ENCODE measurements at regions not wholly inside any gene's neighbourhood (a gene's known extent, or its start where the extent isn't known, plus 50 kb on each side); places are given as distances from the start of the nearest gene placed in this dataset.

DNA sequence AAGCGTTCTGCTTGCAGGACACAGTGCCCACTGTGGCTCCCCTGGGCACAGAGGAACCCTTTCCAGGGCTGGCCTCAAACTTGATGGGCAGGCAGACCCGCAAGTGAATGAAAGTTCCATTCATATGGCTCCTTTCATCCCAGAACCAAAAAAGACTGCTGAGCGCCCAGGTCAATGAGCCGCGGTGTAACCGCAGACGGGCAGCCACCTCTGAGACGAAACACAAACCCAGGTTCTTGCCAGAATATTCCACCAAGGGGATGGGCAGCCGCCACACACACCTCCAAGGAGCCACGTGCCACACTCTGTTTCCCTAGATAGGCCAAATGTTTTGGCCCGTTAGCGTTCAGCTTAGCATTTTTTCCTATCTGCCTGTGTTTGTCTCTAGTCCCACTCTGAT lies 82.8 kb upstream of the IGF1R start:
- H3K9me3 ChIP-seq (ENCODE audit: control insufficient read depth, low read length): no peaks in the 10 kb centered on the region
- intact Hi-C loops (cut with DNase I): no loop called here
- 65 to 80% methylated on average over 12 of the region's 12 CpGs for WGBS, 2 donors
- ATAC-seq (ENCODE audit: low FRiP score) (no peak), DNase-seq (no peak)
- H3K4me1 ChIP-seq (ENCODE audit: control insufficient read depth in 1 of 2, insufficient read depth in 2 of 2, low read length in 2 of 2): no peaks in the 10 kb centered on the region
- no peak overlapping the region for H3K4me3 ChIP-seq (ENCODE audit: low read length in 2 of 2)
- no peak overlapping the region for H3K27ac ChIP-seq (ENCODE audit: low read depth in 1 of 2, low read length in 2 of 2)
- no peaks in the 10 kb centered on the region for H3K36me3 ChIP-seq (ENCODE audit: control insufficient read depth in 1 of 2, insufficient read depth in 2 of 2, low read length in 1 of 2)
- no peaks in the 10 kb centered on the region for H3K27me3 ChIP-seq (ENCODE audit: control insufficient read depth in 1 of 2, insufficient read depth in 2 of 2, low read length in 1 of 2)

DNA sequence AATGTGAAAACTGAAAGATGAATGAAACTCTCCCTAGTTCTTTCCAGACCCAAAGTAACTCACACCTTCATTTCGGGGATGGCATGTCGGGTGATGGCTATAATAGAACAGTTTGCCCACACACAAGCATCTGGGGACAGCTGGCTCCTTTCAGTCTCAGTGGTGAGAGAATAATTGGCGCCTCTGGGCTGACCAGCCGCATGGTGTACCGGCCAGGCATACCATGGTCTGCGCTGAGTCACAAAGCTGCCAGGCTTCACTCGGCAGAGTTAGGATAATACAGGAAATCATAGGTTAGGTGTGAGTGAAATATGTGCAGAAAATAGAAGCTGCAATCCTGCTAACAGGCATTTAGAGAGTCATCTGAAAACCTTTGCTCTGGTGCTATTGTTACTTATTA lies 80.4 kb upstream of the IGF1R start:
- ATAC-seq (ENCODE audit: low FRiP score) (no peak), DNase-seq (no peak)
- Histone ChIP-seq H3K27me3 (ENCODE audit: control insufficient read depth in 1 of 2, insufficient read depth in 2 of 2, low read length in 1 of 2) (no peaks in the 10 kb centered on the region), H3K27ac (ENCODE audit: low read depth in 1 of 2, low read length in 2 of 2) (no peak overlapping the region), H3K9me3 (ENCODE audit: control insufficient read depth, low read length) (no peaks in the 10 kb centered on the region), H3K4me1 (ENCODE audit: control insufficient read depth in 1 of 2, insufficient read depth in 2 of 2, low read length in 2 of 2) (no peaks in the 10 kb centered on the region), H3K4me3 (ENCODE audit: low read length in 2 of 2) (no peak overlapping the region), H3K36me3 (ENCODE audit: control insufficient read depth in 1 of 2, insufficient read depth in 2 of 2, low read length in 1 of 2) (no peaks in the 10 kb centered on the region)
- intact Hi-C loops (cut with DNase I): no loop called here
- 59 to 72% methylated on average over 7 of the region's 7 CpGs for WGBS, 2 donors

DNA sequence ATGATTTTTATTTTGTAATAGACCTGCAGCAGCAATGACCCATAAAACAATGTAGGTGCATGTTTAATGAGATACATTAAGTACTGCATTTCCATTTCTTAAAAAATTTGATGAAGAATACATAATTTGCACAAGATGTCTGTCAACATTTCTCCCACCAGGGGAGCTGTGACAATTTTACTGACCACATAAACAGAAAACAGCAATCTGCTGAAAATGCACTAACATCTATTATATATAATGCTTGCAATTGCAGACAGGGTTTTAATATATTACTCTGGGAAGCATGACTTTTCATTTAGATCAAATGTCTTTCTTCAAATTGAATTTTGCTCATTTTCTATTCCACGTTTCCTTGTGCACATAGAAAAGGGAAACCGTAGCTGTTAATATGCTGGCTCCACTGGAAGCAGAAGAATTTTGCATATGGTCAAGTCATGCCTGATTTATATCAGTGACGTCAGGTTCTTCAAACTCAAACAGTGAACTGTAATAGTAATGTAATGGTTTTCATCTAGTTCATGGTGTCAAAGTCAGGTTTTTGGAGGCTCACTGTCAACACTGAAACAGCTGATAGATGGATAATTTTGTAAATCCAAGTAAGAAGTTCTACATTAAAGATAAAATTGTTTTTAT lies 79.8 kb upstream of the IGF1R start:
- H3K9me3 ChIP-seq (ENCODE audit: control insufficient read depth, low read length): no peaks in the 10 kb centered on the region
- no peak overlapping the region for H3K4me3 ChIP-seq (ENCODE audit: low read length in 2 of 2)
- 41 to 44% methylated on average over 3 of the region's 3 CpGs for WGBS, 2 donors
- intact Hi-C loops (cut with DNase I): no loop called here
- no peak for ATAC-seq (ENCODE audit: low FRiP score)
- no peaks in the 10 kb centered on the region for H3K4me1 ChIP-seq (ENCODE audit: control insufficient read depth in 1 of 2, insufficient read depth in 2 of 2, low read length in 2 of 2)
- no peaks in the 10 kb centered on the region for H3K27me3 ChIP-seq (ENCODE audit: control insufficient read depth in 1 of 2, insufficient read depth in 2 of 2, low read length in 1 of 2)
- no peaks in the 10 kb centered on the region for H3K36me3 ChIP-seq (ENCODE audit: control insufficient read depth in 1 of 2, insufficient read depth in 2 of 2, low read length in 1 of 2)
- H3K27ac ChIP-seq (ENCODE audit: low read depth in 1 of 2, low read length in 2 of 2): no peak overlapping the region
- no peak for DNase-seq

DNA sequence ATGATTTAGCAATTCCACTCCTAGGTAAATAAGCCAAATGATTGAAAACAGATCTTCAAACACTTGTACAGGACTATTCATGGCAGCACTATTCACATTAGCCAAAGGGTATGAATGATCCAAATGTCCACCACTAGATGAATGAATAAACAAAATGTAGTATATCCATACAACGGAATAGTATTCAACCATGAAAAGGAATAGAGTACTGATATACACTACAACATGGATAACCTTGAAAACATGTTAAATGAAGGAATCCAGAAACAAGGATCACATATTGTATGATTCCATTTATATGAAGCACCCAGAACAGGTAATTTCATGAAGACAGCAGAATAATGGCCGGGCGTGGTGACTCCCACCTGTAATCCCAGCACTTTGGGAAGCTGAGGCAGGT lies 78.2 kb upstream of the IGF1R start:
- DNase-seq (no peak), ATAC-seq (ENCODE audit: low FRiP score) (no peak)
- Histone ChIP-seq H3K9me3 (ENCODE audit: control insufficient read depth, low read length) (no peaks in the 10 kb centered on the region), H3K27me3 (ENCODE audit: control insufficient read depth in 1 of 2, insufficient read depth in 2 of 2, low read length in 1 of 2) (no peaks in the 10 kb centered on the region), H3K36me3 (ENCODE audit: control insufficient read depth in 1 of 2, insufficient read depth in 2 of 2, low read length in 1 of 2) (no peaks in the 10 kb centered on the region), H3K4me3 (ENCODE audit: low read length in 2 of 2) (no peak overlapping the region), H3K4me1 (ENCODE audit: control insufficient read depth in 1 of 2, insufficient read depth in 2 of 2, low read length in 2 of 2) (no peaks in the 10 kb centered on the region), H3K27ac (ENCODE audit: low read depth in 1 of 2, low read length in 2 of 2) (no peak overlapping the region)
- intact Hi-C loops (cut with DNase I): no loop called here
- 98% methylated on average over 3 of the region's 3 CpGs for WGBS, 2 donors

DNA sequence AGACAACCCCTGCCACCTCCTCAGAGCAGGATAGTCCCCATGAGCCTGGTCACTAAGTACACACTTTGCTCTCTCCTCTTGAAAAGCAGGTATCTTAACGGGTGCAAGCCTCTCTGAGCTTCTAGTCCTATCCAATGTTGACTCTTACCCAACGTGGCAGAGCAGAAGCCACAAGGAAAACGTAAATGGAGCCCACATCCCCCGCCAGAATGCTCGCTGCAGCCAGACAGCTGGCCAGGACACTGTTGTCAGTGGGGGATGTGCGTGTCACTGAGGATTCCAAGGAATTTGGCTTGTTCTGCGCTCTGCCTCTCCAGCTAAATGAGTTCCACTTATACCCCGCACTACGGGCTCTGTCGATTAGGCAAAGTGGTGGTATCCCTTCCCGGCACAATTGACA lies 67.8 kb upstream of the IGF1R start:
- Histone ChIP-seq H3K27me3 (ENCODE audit: control insufficient read depth in 1 of 2, insufficient read depth in 2 of 2, low read length in 1 of 2) (peaks cover 0 to 1% of the 10 kb centered on the region in 2 donors), H3K9me3 (ENCODE audit: control insufficient read depth, low read length) (peaks cover 1% of the 10 kb centered on the region), H3K36me3 (ENCODE audit: control insufficient read depth in 1 of 2, insufficient read depth in 2 of 2, low read length in 1 of 2) (no peaks in the 10 kb centered on the region), H3K4me3 (ENCODE audit: low read length in 2 of 2) (no peak overlapping the region), H3K4me1 (ENCODE audit: control insufficient read depth in 1 of 2, insufficient read depth in 2 of 2, low read length in 2 of 2) (no peaks in the 10 kb centered on the region), H3K27ac (ENCODE audit: low read depth in 1 of 2, low read length in 2 of 2) (no peak overlapping the region)
- intact Hi-C loops (cut with DNase I): loop anchor here in 1 of 2 donors (10.0 kb wide), 1 partner anchor 64 kb away; the partner anchor contains the start of gene IGF1R
- ATAC-seq (ENCODE audit: low FRiP score) (no peak), DNase-seq (no peak)
- 5 to 14% methylated on average over 11 of the region's 11 CpGs for WGBS, 2 donors

DNA sequence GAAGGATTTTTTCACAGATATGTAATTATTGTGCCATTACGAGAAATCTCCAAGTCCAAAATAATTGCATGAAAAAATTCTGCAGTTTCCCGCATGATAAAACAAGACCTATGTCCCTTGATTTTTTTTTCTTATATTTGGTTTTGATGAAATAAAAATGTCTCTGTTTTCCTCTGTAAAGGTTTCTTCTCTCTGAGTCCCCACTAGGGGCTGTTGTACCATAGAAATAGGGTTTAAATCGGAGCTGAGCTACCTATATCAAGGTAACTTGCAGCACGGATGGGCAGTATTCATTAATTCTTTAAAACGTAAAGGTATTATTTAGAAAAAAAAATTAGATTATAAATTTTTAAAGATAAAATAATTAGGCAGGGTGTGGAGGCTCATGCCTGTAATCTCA lies 66.6 kb upstream of the IGF1R start:
- DNase-seq: no peak
- H3K27ac ChIP-seq (ENCODE audit: low read depth in 1 of 2, low read length in 2 of 2): no peak overlapping the region
- whole genome bisulfite sequencing, 2 donors: 59 to 61% methylated on average over 5 of the region's 5 CpGs
- H3K36me3 ChIP-seq (ENCODE audit: control insufficient read depth in 1 of 2, insufficient read depth in 2 of 2, low read length in 1 of 2): no peaks in the 10 kb centered on the region
- intact Hi-C loops (cut with DNase I): loop anchor here in 1 of 2 donors (10.0 kb wide), 1 partner anchor 63 kb away; the partner anchor contains the start of gene IGF1R
- H3K4me3 ChIP-seq (ENCODE audit: low read length in 2 of 2): no peak overlapping the region
- ATAC-seq (ENCODE audit: low FRiP score): no peak
- peaks cover 0 to 1% of the 10 kb centered on the region in 2 donors for H3K27me3 ChIP-seq (ENCODE audit: control insufficient read depth in 1 of 2, insufficient read depth in 2 of 2, low read length in 1 of 2)
- peaks cover 1% of the 10 kb centered on the region for H3K9me3 ChIP-seq (ENCODE audit: control insufficient read depth, low read length)
- no peaks in the 10 kb centered on the region for H3K4me1 ChIP-seq (ENCODE audit: control insufficient read depth in 1 of 2, insufficient read depth in 2 of 2, low read length in 2 of 2)

DNA sequence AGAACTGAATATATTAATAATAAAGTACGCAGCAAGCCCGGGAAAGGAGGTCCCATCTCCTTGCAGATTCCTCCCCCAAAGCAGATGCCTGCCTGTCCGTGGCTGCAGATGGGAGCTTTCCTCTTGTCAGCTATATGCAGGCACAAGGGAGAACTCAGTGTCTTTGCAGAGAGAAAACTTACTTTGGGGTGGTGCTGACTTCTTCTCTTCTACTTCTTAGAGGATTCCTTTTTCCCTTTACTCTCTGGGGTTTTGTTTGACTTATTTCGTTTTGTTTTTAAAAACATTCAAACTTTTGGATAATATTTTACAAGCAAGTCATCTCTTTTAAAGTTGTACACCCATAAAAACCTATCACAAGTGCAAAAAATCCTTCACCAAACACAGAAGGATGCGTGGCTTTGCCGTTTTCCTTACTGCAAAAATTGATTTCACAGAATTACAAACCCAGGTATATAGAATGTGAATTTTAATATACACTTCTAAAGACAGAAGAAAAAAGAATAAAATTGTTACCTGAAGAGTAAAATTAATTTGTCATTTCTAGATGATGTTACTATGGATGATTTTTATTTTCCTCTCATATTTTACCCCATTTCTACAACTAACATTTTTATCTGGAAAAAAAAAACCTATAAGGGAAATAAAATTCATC lies 65.3 kb upstream of the IGF1R start:
- intact Hi-C loops (cut with DNase I): loop anchor here in 1 of 2 donors (10.0 kb wide), 1 partner anchor 62 kb away; the partner anchor contains the start of gene IGF1R
- no peak for ATAC-seq (ENCODE audit: low FRiP score)
- peaks cover 0 to 1% of the 10 kb centered on the region in 2 donors for H3K27me3 ChIP-seq (ENCODE audit: control insufficient read depth in 1 of 2, insufficient read depth in 2 of 2, low read length in 1 of 2)

DNA sequence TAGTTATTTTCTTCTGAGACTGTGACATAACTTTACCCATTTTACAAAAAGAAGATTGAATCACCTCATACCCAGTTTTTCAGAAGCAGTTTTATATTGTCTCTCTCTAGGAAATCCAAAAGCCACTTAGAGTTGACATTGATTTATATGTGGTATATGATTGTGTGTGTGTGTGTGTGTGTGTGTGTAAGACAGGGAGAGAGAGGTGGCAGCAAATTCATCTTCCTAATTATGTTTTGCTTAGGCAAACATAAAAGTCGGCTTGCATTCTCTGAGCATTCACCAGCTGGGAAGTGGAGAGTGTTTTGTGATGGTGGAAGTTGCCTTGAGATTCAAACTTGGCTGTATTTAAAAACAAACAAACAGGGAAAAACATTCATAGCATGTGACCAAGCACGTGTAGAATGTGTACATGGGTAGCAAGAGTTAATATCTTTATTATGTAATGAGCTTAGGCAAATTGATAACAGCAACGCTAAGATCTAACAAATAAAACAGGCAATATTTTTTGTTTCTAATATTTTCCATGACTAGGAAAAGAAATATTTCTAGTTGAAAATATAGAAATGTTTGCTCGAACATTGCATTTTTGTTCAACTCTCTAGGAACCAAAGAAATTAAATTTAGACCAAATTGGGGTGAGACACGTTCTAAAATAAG lies 64.4 kb upstream of the IGF1R start:
- no peaks in the 10 kb centered on the region for H3K4me1 ChIP-seq (ENCODE audit: control insufficient read depth in 1 of 2, insufficient read depth in 2 of 2, low read length in 2 of 2)
- peaks cover 0 to 1% of the 10 kb centered on the region in 2 donors for H3K27me3 ChIP-seq (ENCODE audit: control insufficient read depth in 1 of 2, insufficient read depth in 2 of 2, low read length in 1 of 2)
- H3K4me3 ChIP-seq (ENCODE audit: low read length in 2 of 2): no peak overlapping the region
- peaks cover 1% of the 10 kb centered on the region for H3K9me3 ChIP-seq (ENCODE audit: control insufficient read depth, low read length)
- H3K36me3 ChIP-seq (ENCODE audit: control insufficient read depth in 1 of 2, insufficient read depth in 2 of 2, low read length in 1 of 2): no peaks in the 10 kb centered on the region
- DNase-seq (no peak), ATAC-seq (ENCODE audit: low FRiP score) (no peak)
- intact Hi-C loops (cut with DNase I): loop anchor here in 1 of 2 donors (10.0 kb wide), 1 partner anchor 61 kb away; the partner anchor contains the start of gene IGF1R
- 43 to 44% methylated on average over 5 of the region's 5 CpGs for WGBS, 2 donors
- H3K27ac ChIP-seq (ENCODE audit: low read depth in 1 of 2, low read length in 2 of 2): no peak overlapping the region

More for the DNA sequence above, 65.3 kb upstream of the IGF1R start:
- Histone ChIP-seq H3K9me3 (ENCODE audit: control insufficient read depth, low read length) (peaks cover 1% of the 10 kb centered on the region), H3K27ac (ENCODE audit: low read depth in 1 of 2, low read length in 2 of 2) (no peak overlapping the region), H3K36me3 (ENCODE audit: control insufficient read depth in 1 of 2, insufficient read depth in 2 of 2, low read length in 1 of 2) (no peaks in the 10 kb centered on the region), H3K4me3 (ENCODE audit: low read length in 2 of 2) (no peak overlapping the region), H3K4me1 (ENCODE audit: control insufficient read depth in 1 of 2, insufficient read depth in 2 of 2, low read length in 2 of 2) (no peaks in the 10 kb centered on the region)
- WGBS, 2 donors: 42 to 50% methylated on average over 6 of the region's 6 CpGs
- DNase-seq: no peak

Data from aorta (tissue), 5 donors.